ENCODE measurements at regions not wholly inside any gene's neighbourhood (a gene's known extent, or its start where the extent isn't known, plus 50 kb on each side); places are given as distances from the start of the nearest gene placed in this dataset.
"Not testable (repeated sequence)": the region's sequence is repeated elsewhere in the genome, so short reads cannot be mapped to it uniquely, and the experiment has no call there.

GRCh38 chr4:31187979-31188378, 467.8 kb downstream of the PCDH7 start:
- no peak for DNase-seq (ENCODE audit: low read depth)

GRCh38 chr4:31189938-31190337, 469.8 kb downstream of the PCDH7 start:
- DNase-seq (ENCODE audit: low read depth): no peak

- no peak for DNase-seq (ENCODE audit: low read depth)
These were observed 470.5 kb downstream of the PCDH7 start for GRCh38 chr4:31190671-31191070.

GRCh38 chr4:31192341-31192740, 472.2 kb downstream of the PCDH7 start:
- DNase-seq (ENCODE audit: low read depth): no peak

- DNase-seq (ENCODE audit: low read depth): no peak
These were observed 473.4 kb downstream of the PCDH7 start for GRCh38 chr4:31193521-31193920.

GRCh38 chr4:31194823-31195222, 474.7 kb downstream of the PCDH7 start:
- no peak for DNase-seq (ENCODE audit: low read depth)

- DNase-seq (ENCODE audit: low read depth): no peak
These were observed 479.5 kb downstream of the PCDH7 start for GRCh38 chr4:31199644-31200043.

GRCh38 chr4:31202054-31202453, 481.9 kb downstream of the PCDH7 start:
- not testable (repeated sequence) for DNase-seq (ENCODE audit: low read depth)

- DNase-seq (ENCODE audit: low read depth): no peak
These were observed 484.7 kb downstream of the PCDH7 start for GRCh38 chr4:31204874-31205273.

GRCh38 chr4:31220921-31221320, 500.8 kb downstream of the PCDH7 start:
- no peak for DNase-seq (ENCODE audit: low read depth)

GRCh38 chr4:31228068-31228467, 507.9 kb downstream of the PCDH7 start:
- DNase-seq (ENCODE audit: low read depth): no peak

GRCh38 chr4:31230594-31230993, 510.4 kb downstream of the PCDH7 start:
- no peak for DNase-seq (ENCODE audit: low read depth)

- DNase-seq (ENCODE audit: low read depth): no peak
These were observed 514.3 kb downstream of the PCDH7 start for GRCh38 chr4:31234494-31234893.

GRCh38 chr4:31234901-31235300, 514.7 kb downstream of the PCDH7 start:
- no peak for DNase-seq (ENCODE audit: low read depth)

GRCh38 chr4:31236020-31236638, 516.0 kb downstream of the PCDH7 start:
- DNase-seq (ENCODE audit: low read depth): no peak

GRCh38 chr4:31236639-31237173, 516.5 kb downstream of the PCDH7 start:
- no peak for DNase-seq (ENCODE audit: low read depth)

GRCh38 chr4:31237233-31237632, 517.1 kb downstream of the PCDH7 start:
- peak; percentile 16 for DNase-seq (ENCODE audit: low read depth)

- DNase-seq (ENCODE audit: low read depth): peak; percentile 17
These were observed 519.7 kb downstream of the PCDH7 start for GRCh38 chr4:31239886-31240285.

GRCh38 chr4:31241504-31242106, 521.4 kb downstream of the PCDH7 start:
- no peak for DNase-seq (ENCODE audit: low read depth)

GRCh38 chr4:31246856-31247255, 526.7 kb downstream of the PCDH7 start:
- DNase-seq (ENCODE audit: low read depth): peak; percentile 89

GRCh38 chr4:31259119-31259518, 539.0 kb downstream of the PCDH7 start:
- no peak for DNase-seq (ENCODE audit: low read depth)

- DNase-seq (ENCODE audit: low read depth): no peak
These were observed 541.5 kb downstream of the PCDH7 start for GRCh38 chr4:31261632-31262031.

GRCh38 chr4:31266094-31266493, 545.9 kb downstream of the PCDH7 start:
- not testable (repeated sequence) for DNase-seq (ENCODE audit: low read depth)
